Gastroesophageal sphincter (tissue), 3 donors: ENCODE measurements at regions not wholly inside any gene's neighbourhood (a gene's known extent, or its start where the extent isn't known, plus 50 kb on each side); places are given as distances from the start of the nearest gene placed in this dataset.

ENCODE experiments used
- CTCF ChIP-seq, 4 experiments: fragments of 200-600 bp in 2 of 4; fragments of 450-650 bp in 2 of 4; sonication (generic) in 1 of 4; IDR thresholded peaks; one replicate each; pipeline ENCODE4 v1.5.1; 2017 to 2019; ENCODE audit warnings: antibody characterized with exemption in 4 of 4, mild to moderate bottlenecking in 2 of 4, moderate library complexity in 2 of 4
- EP300 ChIP-seq: sonication (generic); formaldehyde crosslinking; IDR thresholded peaks from one replicate; pipeline ENCODE4 v1.6.1; 2017; ENCODE audit warnings: antibody characterized with exemption, mild to moderate bottlenecking
- POLR2A ChIP-seq, 2 donors: fragments of 450-650 bp; IDR thresholded peaks; one replicate each; pipeline ENCODE4 v1.6.1; 2017; ENCODE audit warnings: antibody characterized with exemption in 2 of 2, mild to moderate bottlenecking in 2 of 2, moderate library complexity in 1 of 2
- POLR2AphosphoS5 ChIP-seq: sonication (generic); formaldehyde crosslinking; IDR thresholded peaks from one replicate; pipeline ENCODE4 v1.6.1; 2017; ENCODE audit warnings: antibody characterized with exemption

GRCh38 chr5:175789670-175790069 is 81.7 kb upstream of the CPLX2 start:
- TF ChIP-seq CTCF (IDR thresholded peaks at IDR 0.05) (no peak), POLR2A (IDR thresholded peaks at IDR 0.05) (no peak), POLR2AphosphoS5 (no peak), EP300 (no peak)
